Fibroblast of pulmonary artery (primary cell): ENCODE measurements at regions not wholly inside any gene's neighbourhood (a gene's known extent, or its start where the extent isn't known, plus 50 kb on each side); places are given as distances from the start of the nearest gene placed in this dataset.
"Not testable (repeated sequence)": the region's sequence is repeated elsewhere in the genome, so short reads cannot be mapped to it uniquely, and the experiment has no call there.

Source experiments
- DNase-seq: peaks from one replicate; pipeline ENCODE4 v3.0.0-alpha.2; 2010; ENCODE audit warnings: low read depth
- H3K4me3 ChIP-seq: replicated peaks from 2 replicates; pipeline ENCODE4 v1.5.1; 2011; ENCODE audit warnings: low read depth, mild to moderate bottlenecking, control low read depth, low read length, moderate library complexity
- CTCF ChIP-seq: IDR thresholded peaks from 2 replicates; pipeline ENCODE4 v1.5.1; 2011; ENCODE audit warnings: mild to moderate bottlenecking, control low read depth, low read length, inconsistent platforms; ENCODE audit errors: missing control alignments

GRCh38 chr4:66279084-66279483 lies 608.8 kb upstream of the EPHA5 start:
- TF ChIP-seq CTCF: no peak
- H3K4me3 ChIP-seq: no peak overlapping the region
- no peak for DNase-seq

GRCh38 chr4:66275411-66276038 lies 605.2 kb upstream of the EPHA5 start:
- no peak for TF ChIP-seq CTCF
- DNase-seq: peak; percentile 8
- H3K4me3 ChIP-seq: no peak overlapping the region

GRCh38 chr4:66273110-66273509 lies 602.8 kb upstream of the EPHA5 start:
- no peak for DNase-seq
- H3K4me3 ChIP-seq: no peak overlapping the region
- TF ChIP-seq CTCF: no peak

- not testable (repeated sequence) for H3K4me3 ChIP-seq, DNase-seq
Observed at GRCh38 chr4:66270356-66270755, 600.1 kb upstream of the EPHA5 start.

GRCh38 chr4:66266554-66266953 lies 596.3 kb upstream of the EPHA5 start:
- not testable (repeated sequence) for H3K4me3 ChIP-seq, DNase-seq

- no peak for DNase-seq
- TF ChIP-seq CTCF: no peak
- no peak overlapping the region for H3K4me3 ChIP-seq
Observed at GRCh38 chr4:66266035-66266434, 595.7 kb upstream of the EPHA5 start.

GRCh38 chr4:66252291-66252690 lies 582.0 kb upstream of the EPHA5 start:
- peak; percentile 51 for TF ChIP-seq CTCF
- peak; percentile 21 for DNase-seq
- no peak overlapping the region for H3K4me3 ChIP-seq

- no peak for TF ChIP-seq CTCF
- no peak overlapping the region for H3K4me3 ChIP-seq
- DNase-seq: no peak
Observed at GRCh38 chr4:66246643-66247042, 576.4 kb upstream of the EPHA5 start.
